SJSA1 (cell line): ENCODE measurements at regions not wholly inside any gene's neighbourhood (a gene's known extent, or its start where the extent isn't known, plus 50 kb on each side); places are given as distances from the start of the nearest gene placed in this dataset.

Experiments
- DNase-seq, 2 experiments: peaks; one replicate each; pipeline ENCODE4 v3.0.0-alpha.2; 2015 to 2020; ENCODE audit warnings: low spot score in 2 of 2, low read depth in 1 of 2
- H3K27ac ChIP-seq: fragments of 250-450 bp; sonication (Bioruptor Pico); 2 replicates; pipeline ENCODE4 v1.5.1; 2020; ENCODE audit warnings: mild to moderate bottlenecking, moderate library complexity
- H3K27me3 ChIP-seq: fragments of 250-450 bp; sonication (Bioruptor Pico); replicated peaks from 2 replicates; pipeline ENCODE4 v1.5.1; 2020; ENCODE audit warnings: mild to moderate bottlenecking, moderate library complexity
- H3K36me3 ChIP-seq: fragments of 250-450 bp; sonication (Bioruptor Pico); 2 replicates; pipeline ENCODE4 v1.5.1; 2020; ENCODE audit warnings: mild to moderate bottlenecking
- H3K4me1 ChIP-seq: fragments of 250-450 bp; sonication (Bioruptor Pico); replicated peaks from 2 replicates; pipeline ENCODE4 v1.6.1; 2021; ENCODE audit warnings: mild to moderate bottlenecking
- H3K4me3 ChIP-seq: fragments of 250-450 bp; sonication (Bioruptor Pico); 2 replicates; pipeline ENCODE4 v1.5.1; 2020; ENCODE audit warnings: mild to moderate bottlenecking
- H3K9me3 ChIP-seq: fragments of 250-450 bp; sonication (Bioruptor Pico); replicated peaks from 2 replicates; pipeline ENCODE4 v1.5.1; 2020; ENCODE audit warnings: mild to moderate bottlenecking

DNA sequence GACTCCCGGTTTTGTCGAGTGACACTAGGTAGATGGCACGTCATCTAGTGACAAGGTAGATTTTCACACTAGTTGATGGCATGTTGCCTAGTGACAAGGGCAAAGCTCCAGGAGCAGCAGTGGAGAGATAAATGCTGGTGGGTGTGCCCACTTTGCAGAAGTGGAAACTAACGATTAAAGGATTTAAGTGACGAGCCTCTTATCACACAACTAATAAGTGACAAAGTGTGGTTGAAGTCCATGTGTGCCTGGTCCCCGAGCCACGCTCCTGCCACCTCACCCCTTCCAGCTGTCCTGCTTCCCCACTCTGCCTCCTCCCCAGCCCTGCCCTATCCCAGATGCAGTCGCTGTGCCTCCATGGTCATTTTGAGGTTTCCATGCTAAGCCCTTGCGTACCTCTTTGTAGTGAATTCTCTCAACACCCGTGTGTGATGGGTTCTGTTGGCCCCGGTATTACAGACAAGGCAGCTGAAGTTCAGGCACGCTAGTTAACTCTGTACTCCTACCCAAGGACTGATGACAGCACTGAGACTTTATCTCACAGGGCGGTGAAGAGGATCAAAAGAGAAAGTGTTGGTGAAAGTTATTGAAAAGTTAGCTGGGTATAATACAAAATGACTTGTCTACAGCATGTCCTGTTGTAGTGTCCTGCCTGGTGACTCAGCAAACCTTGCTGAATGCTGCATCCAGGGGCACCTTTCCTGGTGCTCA, 113.4 kb upstream of the GLI2 start:
- Histone ChIP-seq H3K4me3 (no peak overlapping the region), H3K4me1 (no peaks in the 10 kb centered on the region; the same call in 1 of the 2 replicates), H3K27ac (no peak overlapping the region), H3K9me3 (no peaks in the 10 kb centered on the region), H3K36me3 (no peaks in the 10 kb centered on the region), H3K27me3 (no peaks in the 10 kb centered on the region)
- DNase-seq, result no peak

GRCh38 chr2:120622886-120623753, 112.5 kb upstream of the GLI2 start:
- no peak overlapping the region for H3K27ac ChIP-seq
- H3K9me3 ChIP-seq, result peaks cover 2% of the 10 kb centered on the region; the same call in 1 of the 2 replicates
- H3K27me3 ChIP-seq, result no peaks in the 10 kb centered on the region; the same call in 1 of the 2 replicates
- no peaks in the 10 kb centered on the region for H3K36me3 ChIP-seq
- DNase-seq, result no peak
- H3K4me3 ChIP-seq, result no peak overlapping the region
- H3K4me1 ChIP-seq, result no peaks in the 10 kb centered on the region; the same call in 1 of the 2 replicates

- no peaks in the 10 kb centered on the region; the same call in 1 of the 2 replicates for H3K4me1 ChIP-seq
- peaks cover 4% of the 10 kb centered on the region; the same call in 1 of the 2 replicates for H3K9me3 ChIP-seq
- no peak overlapping the region for H3K27ac ChIP-seq
- H3K27me3 ChIP-seq, result no peaks in the 10 kb centered on the region; the same call in 1 of the 2 replicates
- no peak overlapping the region for H3K4me3 ChIP-seq
- no peak for DNase-seq
- no peaks in the 10 kb centered on the region for H3K36me3 ChIP-seq
Observed at GRCh38 chr2:120624061-120624737, 111.5 kb upstream of the GLI2 start.

GRCh38 chr2:120624738-120625446, 110.8 kb upstream of the GLI2 start:
- Histone ChIP-seq H3K36me3 (no peaks in the 10 kb centered on the region), H3K4me1 (no peaks in the 10 kb centered on the region; the same call in 1 of the 2 replicates), H3K9me3 (peaks cover 4% of the 10 kb centered on the region; the same call in 1 of the 2 replicates), H3K27me3 (no peaks in the 10 kb centered on the region; the same call in 1 of the 2 replicates), H3K27ac (no peak overlapping the region), H3K4me3 (no peak overlapping the region)
- DNase-seq, result no peak

DNA sequence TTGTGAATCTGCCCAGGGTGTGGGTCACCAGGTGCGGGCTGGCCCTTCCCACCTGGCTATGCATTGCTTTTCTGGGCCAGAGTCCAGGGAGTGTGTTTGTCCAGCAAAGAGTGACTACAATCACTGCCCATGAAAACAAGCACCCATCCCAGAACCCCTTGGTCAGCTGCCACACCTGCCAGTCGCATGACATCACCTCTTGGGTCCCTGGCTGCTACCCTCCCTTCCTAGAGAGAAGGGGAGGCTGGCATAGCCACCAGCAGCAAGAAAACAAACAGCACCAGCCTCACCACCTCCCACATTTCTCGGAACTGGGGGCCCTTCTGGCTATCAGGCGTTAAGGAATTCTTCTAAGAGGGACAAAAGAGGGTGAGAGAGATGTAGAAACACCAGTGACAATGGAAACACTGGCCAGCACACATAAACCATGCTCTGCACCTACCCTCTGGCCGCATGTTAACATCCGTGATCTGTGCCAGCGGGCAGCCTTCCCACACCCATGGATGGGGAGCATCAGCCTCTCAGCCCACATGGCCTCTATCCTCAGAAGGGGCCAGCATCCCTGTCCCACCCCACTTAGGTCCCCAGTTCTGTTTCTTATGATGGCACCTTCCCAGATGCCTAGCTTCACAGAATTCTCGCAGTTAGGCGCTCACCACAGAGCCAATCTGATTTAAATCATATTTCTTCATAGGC, 109.7 kb upstream of the GLI2 start:
- no peaks in the 10 kb centered on the region for H3K4me1 ChIP-seq
- H3K4me3 ChIP-seq, result no peak overlapping the region
- no peaks in the 10 kb centered on the region for H3K36me3 ChIP-seq
- peaks cover 4% of the 10 kb centered on the region; the same call in 1 of the 2 replicates for H3K9me3 ChIP-seq
- DNase-seq, result peak in 1 of 2 experiments; percentile 30
- H3K27ac ChIP-seq, result no peak overlapping the region
- no peaks in the 10 kb centered on the region; the same call in 1 of the 2 replicates for H3K27me3 ChIP-seq

GRCh38 chr2:120626566-120626965, 109.1 kb upstream of the GLI2 start:
- Histone ChIP-seq H3K27ac (no peak overlapping the region), H3K4me1 (no peaks in the 10 kb centered on the region), H3K9me3 (peaks cover 4% of the 10 kb centered on the region; the same call in 1 of the 2 replicates), H3K4me3 (no peak overlapping the region), H3K27me3 (no peaks in the 10 kb centered on the region; the same call in 1 of the 2 replicates), H3K36me3 (no peaks in the 10 kb centered on the region)
- DNase-seq, result peak in 1 of 2 experiments; percentile 13

DNA sequence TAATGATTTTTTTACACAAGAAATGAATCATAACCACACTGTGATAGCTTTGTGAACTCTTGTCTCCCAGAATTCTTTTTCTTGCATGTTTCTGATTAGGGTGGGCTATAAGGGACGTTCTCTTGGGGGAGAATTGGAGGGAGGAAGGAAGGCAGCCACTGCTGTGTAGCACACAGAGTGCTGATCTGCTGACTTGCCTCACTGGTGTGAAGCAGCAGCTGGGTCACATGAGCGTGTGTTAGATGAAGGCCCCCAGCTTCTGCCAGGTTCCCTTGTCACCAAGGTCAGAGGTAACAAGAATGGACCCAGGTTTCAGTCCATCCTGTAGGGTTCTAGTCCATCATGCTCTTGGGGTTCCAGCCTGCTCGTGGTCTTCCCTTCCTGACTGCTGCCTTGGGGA, 107.4 kb upstream of the GLI2 start:
- Histone ChIP-seq H3K27ac (no peak overlapping the region), H3K36me3 (no peaks in the 10 kb centered on the region), H3K4me1 (no peaks in the 10 kb centered on the region)

GRCh38 chr2:120629241-120629895, 106.3 kb upstream of the GLI2 start:
- H3K36me3 ChIP-seq, result no peaks in the 10 kb centered on the region

More for the DNA sequence above, 107.4 kb upstream of the GLI2 start:
- no peaks in the 10 kb centered on the region; the same call in 1 of the 2 replicates for H3K27me3 ChIP-seq
- peaks cover 4% of the 10 kb centered on the region; the same call in 1 of the 2 replicates for H3K9me3 ChIP-seq
- H3K4me3 ChIP-seq, result no peak overlapping the region
- peak in 1 of 2 experiments; percentile 23 for DNase-seq

GRCh38 chr2:120630031-120630701, 105.5 kb upstream of the GLI2 start:
- H3K9me3 ChIP-seq, result peaks cover 4% of the 10 kb centered on the region; the same call in 1 of the 2 replicates
- DNase-seq, result peak in 1 of 2 experiments; percentile 26
- no peaks in the 10 kb centered on the region for H3K4me1 ChIP-seq
- H3K27me3 ChIP-seq, result no peaks in the 10 kb centered on the region; the same call in 1 of the 2 replicates
- H3K4me3 ChIP-seq, result no peak overlapping the region
- H3K36me3 ChIP-seq, result no peaks in the 10 kb centered on the region
- H3K27ac ChIP-seq, result no peak overlapping the region

More at GRCh38 chr2:120629241-120629895, 106.3 kb upstream of the GLI2 start:
- Histone ChIP-seq H3K9me3 (peaks cover 4% of the 10 kb centered on the region; the same call in 1 of the 2 replicates), H3K4me1 (no peaks in the 10 kb centered on the region), H3K4me3 (no peak overlapping the region), H3K27ac (no peak overlapping the region), H3K27me3 (no peaks in the 10 kb centered on the region; the same call in 1 of the 2 replicates)
- DNase-seq, result peak in 1 of 2 experiments; percentile 26

DNA sequence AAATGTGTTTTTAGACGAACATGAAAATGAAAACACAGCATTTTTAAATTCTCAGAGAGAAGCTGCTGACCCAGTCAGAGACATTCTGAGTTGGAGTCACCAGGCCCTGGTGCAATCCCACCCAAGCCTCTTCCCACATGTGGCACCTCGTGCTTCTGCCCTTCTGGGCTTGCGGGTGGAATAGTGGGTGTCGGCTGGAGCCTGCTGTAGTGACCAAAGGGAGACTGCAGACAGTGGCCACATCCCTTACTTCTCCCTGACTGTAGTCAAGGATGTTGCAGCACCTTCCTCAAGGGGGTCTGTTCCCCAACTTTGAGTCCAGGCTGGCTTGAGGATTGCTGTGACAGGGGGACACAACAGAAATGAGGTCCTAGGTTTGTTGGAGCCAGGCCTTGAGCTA, 104.4 kb upstream of the GLI2 start:
- Histone ChIP-seq H3K36me3 (no peaks in the 10 kb centered on the region), H3K27me3 (peaks cover 8% of the 10 kb centered on the region; the same call in 1 of the 2 replicates)

GRCh38 chr2:120631724-120632123, 103.9 kb upstream of the GLI2 start:
- Histone ChIP-seq H3K4me3 (no peak overlapping the region), H3K9me3 (peaks cover 4% of the 10 kb centered on the region; the same call in 1 of the 2 replicates), H3K27me3 (peaks cover 10% of the 10 kb centered on the region; the same call in 1 of the 2 replicates), H3K36me3 (no peaks in the 10 kb centered on the region), H3K27ac (no peak overlapping the region), H3K4me1 (no peaks in the 10 kb centered on the region)
- no peak for DNase-seq

More for the DNA sequence above, 104.4 kb upstream of the GLI2 start:
- Histone ChIP-seq H3K9me3 (peaks cover 4% of the 10 kb centered on the region; the same call in 1 of the 2 replicates), H3K4me3 (no peak overlapping the region), H3K4me1 (no peaks in the 10 kb centered on the region), H3K27ac (no peak overlapping the region)
- DNase-seq, result peak in 1 of 2 experiments; percentile 13
